GM13977 (cell line): ENCODE measurements at regions not wholly inside any gene's neighbourhood (a gene's known extent, or its start where the extent isn't known, plus 50 kb on each side); places are given as distances from the start of the nearest gene placed in this dataset.
A peak's percentile ranks its signal among the peaks of the same experiment; 100 is the strongest.
"Not testable (repeated sequence)": the region's sequence is repeated elsewhere in the genome, so short reads cannot be mapped to it uniquely, and the experiment has no call there.

ENCODE experiments used
- DNase-seq: peaks from one replicate; pipeline ENCODE4 v3.0.0; 2012; ENCODE audit warnings: low spot score
- CTCF ChIP-seq: IDR thresholded peaks from 2 replicates; pipeline ENCODE4 v1.5.1; 2012; ENCODE audit warnings: mild to moderate bottlenecking, control low read depth; ENCODE audit not compliant: insufficient read depth; ENCODE audit errors: extremely low read depth, missing control alignments
- in situ Hi-C: fragments of 300-500 bp; cut with MboI; formaldehyde crosslinking; loops from one replicate; pipeline ENCODE4 v1.12.0; 2022; ENCODE audit warnings: low sequenced_read_pairs, low pct_unique_long_range_greater_than_20kb, mixed read lengths, inconsistent platforms; ENCODE audit not compliant: unreplicated experiment

GRCh38 chr4:79250887-79251286 is 75.0 kb downstream of the NAA11 start:
- no peak for TF ChIP-seq CTCF
- in situ Hi-C loops, result no loop called here
- no peak for DNase-seq

- TF ChIP-seq CTCF, result no peak
- in situ Hi-C loops, result no loop called here
- DNase-seq, result no peak
Measured at GRCh38 chr4:79249881-79250503, 75.9 kb downstream of the NAA11 start.

GRCh38 chr4:79248610-79249009 is 77.3 kb downstream of the NAA11 start:
- no peak for TF ChIP-seq CTCF
- in situ Hi-C loops, result no loop called here
- DNase-seq, result no peak

- in situ Hi-C loops, result no loop called here
- no peak for TF ChIP-seq CTCF
- no peak for DNase-seq
Measured at GRCh38 chr4:79247695-79248394, 78.0 kb downstream of the NAA11 start.

GRCh38 chr4:79245200-79245940 is 80.5 kb downstream of the NAA11 start:
- in situ Hi-C loops, DNase-seq: not testable (repeated sequence)

- DNase-seq, result no peak
- in situ Hi-C loops, result no loop called here
- TF ChIP-seq CTCF, result peak; percentile 45
Measured at GRCh38 chr4:79241846-79242245, 84.0 kb downstream of the NAA11 start.

GRCh38 chr4:79237851-79238250 is 88.0 kb downstream of the NAA11 start:
- TF ChIP-seq CTCF, result no peak
- DNase-seq, result no peak
- in situ Hi-C loops, result no loop called here
